Transverse colon (tissue), 4 donors: ENCODE measurements at regions not wholly inside any gene's neighbourhood (a gene's known extent, or its start where the extent isn't known, plus 50 kb on each side); places are given as distances from the start of the nearest gene placed in this dataset.

Experiments
- DNase-seq: peaks from one replicate; pipeline ENCODE4 v3.0.0-alpha.2; 2019
- H3K27ac ChIP-seq, 4 donors: fragments of 200-600 bp; sonication (generic); 2 replicates each; pipeline ENCODE4 v1.5.1; 2016 to 2018; ENCODE audit warnings: inconsistent platforms in 4 of 4
- H3K27me3 ChIP-seq: fragments of 200-600 bp; sonication (generic); 2 replicates; pipeline ENCODE4 v1.5.1; 2017; ENCODE audit warnings: inconsistent platforms
- H3K36me3 ChIP-seq, 4 donors: fragments of 200-600 bp; sonication (generic); 2 replicates each; pipeline ENCODE4 v1.5.1; 2017 to 2019; ENCODE audit warnings: inconsistent platforms in 4 of 4
- H3K4me1 ChIP-seq, 4 donors: fragments of 200-600 bp; sonication (generic); 2 replicates each; pipeline ENCODE4 v1.5.1; 2017 to 2020; ENCODE audit warnings: inconsistent platforms in 4 of 4
- H3K4me3 ChIP-seq, 4 donors: fragments of 200-600 bp; sonication (generic); 1 replicate in 1 of 4; 2 replicates in 3 of 4; pipeline versions ENCODE4 v1.5.1 to v1.6.1; 2017 to 2019; ENCODE audit warnings: inconsistent platforms in 4 of 4
- H3K9me3 ChIP-seq, 2 donors: fragments of 200-600 bp; sonication (generic); 2 replicates each; pipeline ENCODE4 v1.5.1; 2017 to 2019; ENCODE audit warnings: inconsistent platforms in 2 of 2
- EP300 ChIP-seq: sonication (generic); formaldehyde crosslinking; IDR thresholded peaks from one replicate; pipeline ENCODE4 v1.6.1; 2017; ENCODE audit warnings: antibody characterized with exemption, low read depth
- POLR2A ChIP-seq: fragments of 450-650 bp; IDR thresholded peaks from one replicate; pipeline ENCODE4 v1.6.1; 2016; ENCODE audit warnings: antibody characterized with exemption, mild to moderate bottlenecking, moderate library complexity
- POLR2AphosphoS5 ChIP-seq, 3 donors: sonication (generic); formaldehyde crosslinking; IDR thresholded peaks; one replicate each; pipeline ENCODE4 v1.6.1; 2016; ENCODE audit warnings: antibody characterized with exemption in 3 of 3
- WGBS, 2 donors: methylation state at CpG; one replicate each; pipeline ENCODE4 v1.1.5; 2018; ENCODE audit warnings: low coverage in 1 of 2; 5-methylcytosine and 5-hydroxymethylcytosine counted together
- in situ Hi-C, 4 donors: fragments of 200-750 bp; cut with MboI; loops; one replicate each; pipeline versions ENCODE4 v1.15.0 to v1.15.1; 2017; ENCODE audit warnings: low sequenced_read_pairs in 3 of 4, low pct_ligation_motif_present in 1 of 4, low pct_unique_long_range_greater_than_20kb in 1 of 4
- intact Hi-C: fragments of 100-400 bp; cut with DNase I; formaldehyde crosslinking; loops from one replicate; pipeline ENCODE4 v1.15.1; 2023; ENCODE audit warnings: low total_unique reads
- TF ChIP-seq, protein P1 (sequence below), 5 experiments: fragments of 200-600 bp in 3 of 5; fragments of 450-650 bp in 2 of 5; sonication (generic) in 3 of 5; IDR thresholded peaks; 1 replicate in 2 of 5; 2 replicates in 3 of 5; pipeline ENCODE4 v1.5.1; 2016 to 2017; ENCODE audit warnings: antibody characterized with exemption in 5 of 5, inconsistent platforms in 3 of 5, mild to moderate bottlenecking in 2 of 5, moderate library complexity in 1 of 5

GRCh38 chr2:12536976-12537375 is 179.8 kb upstream of the TRIB2 start:
- Histone ChIP-seq H3K27ac (peak overlapping the region; percentile 49 to 65 (median 59)), H3K27me3 (no peaks in the 10 kb centered on the region), H3K36me3 (no peaks in the 10 kb centered on the region), H3K4me1 (peaks cover 0 to 4% (median 0%) of the 10 kb centered on the region in 4 donors), H3K4me3 (no peak overlapping the region), H3K9me3 (no peaks in the 10 kb centered on the region)
- intact Hi-C loops (no loop called here), in situ Hi-C loops (no loop called here)
- no peak for DNase-seq
- 57 to 67% methylated on average over 4 of the region's 4 CpGs for WGBS, 2 donors
- TF ChIP-seq POLR2AphosphoS5 (IDR thresholded peaks at IDR 0.05) = no peak
- TF ChIP-seq POLR2A = no peak
- TF ChIP-seq, protein P1, sequence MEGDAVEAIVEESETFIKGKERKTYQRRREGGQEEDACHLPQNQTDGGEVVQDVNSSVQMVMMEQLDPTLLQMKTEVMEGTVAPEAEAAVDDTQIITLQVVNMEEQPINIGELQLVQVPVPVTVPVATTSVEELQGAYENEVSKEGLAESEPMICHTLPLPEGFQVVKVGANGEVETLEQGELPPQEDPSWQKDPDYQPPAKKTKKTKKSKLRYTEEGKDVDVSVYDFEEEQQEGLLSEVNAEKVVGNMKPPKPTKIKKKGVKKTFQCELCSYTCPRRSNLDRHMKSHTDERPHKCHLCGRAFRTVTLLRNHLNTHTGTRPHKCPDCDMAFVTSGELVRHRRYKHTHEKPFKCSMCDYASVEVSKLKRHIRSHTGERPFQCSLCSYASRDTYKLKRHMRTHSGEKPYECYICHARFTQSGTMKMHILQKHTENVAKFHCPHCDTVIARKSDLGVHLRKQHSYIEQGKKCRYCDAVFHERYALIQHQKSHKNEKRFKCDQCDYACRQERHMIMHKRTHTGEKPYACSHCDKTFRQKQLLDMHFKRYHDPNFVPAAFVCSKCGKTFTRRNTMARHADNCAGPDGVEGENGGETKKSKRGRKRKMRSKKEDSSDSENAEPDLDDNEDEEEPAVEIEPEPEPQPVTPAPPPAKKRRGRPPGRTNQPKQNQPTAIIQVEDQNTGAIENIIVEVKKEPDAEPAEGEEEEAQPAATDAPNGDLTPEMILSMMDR (IDR thresholded peaks at IDR 0.05) = no peak
- TF ChIP-seq EP300 = no peak

GRCh38 chr2:12538138-12538694 is 178.5 kb upstream of the TRIB2 start:
- TF ChIP-seq, protein P1 (IDR thresholded peaks at IDR 0.05) = no peak
- TF ChIP-seq POLR2A (no peak), EP300 (no peak), POLR2AphosphoS5 (IDR thresholded peaks at IDR 0.05) (no peak)
- no peaks in the 10 kb centered on the region for H3K9me3 ChIP-seq
- WGBS, 2 donors = 82 to 86% methylated on average over 3 of the region's 3 CpGs
- peaks cover 0 to 4% (median 0%) of the 10 kb centered on the region in 4 donors for H3K4me1 ChIP-seq
- in situ Hi-C loops (no loop called here), intact Hi-C loops (no loop called here)
- H3K4me3 ChIP-seq = no peak overlapping the region
- DNase-seq = no peak
- peak overlapping the region in 3 of 4 donors; percentile 56 to 65 (median 62) for H3K27ac ChIP-seq
- H3K27me3 ChIP-seq = no peaks in the 10 kb centered on the region
- H3K36me3 ChIP-seq = no peaks in the 10 kb centered on the region

GRCh38 chr2:12539336-12539735 is 177.4 kb upstream of the TRIB2 start:
- H3K4me1 ChIP-seq = peaks cover 0 to 4% (median 0%) of the 10 kb centered on the region in 4 donors
- in situ Hi-C loops = no loop called here
- peak overlapping the region in 3 of 4 donors; percentile 53 to 65 (median 62) for H3K27ac ChIP-seq
- 77 to 78% methylated on average over 9 of the region's 9 CpGs for WGBS, 2 donors
- no peaks in the 10 kb centered on the region for H3K27me3 ChIP-seq
- no peak for DNase-seq
- intact Hi-C loops = no loop called here
- H3K36me3 ChIP-seq = no peaks in the 10 kb centered on the region
- no peak overlapping the region for H3K4me3 ChIP-seq
- TF ChIP-seq, protein P1 (IDR thresholded peaks at IDR 0.05) = no peak
- TF ChIP-seq EP300 = no peak
- TF ChIP-seq POLR2AphosphoS5 (IDR thresholded peaks at IDR 0.05) = no peak
- no peak for TF ChIP-seq POLR2A
- H3K9me3 ChIP-seq = no peaks in the 10 kb centered on the region

DNA sequence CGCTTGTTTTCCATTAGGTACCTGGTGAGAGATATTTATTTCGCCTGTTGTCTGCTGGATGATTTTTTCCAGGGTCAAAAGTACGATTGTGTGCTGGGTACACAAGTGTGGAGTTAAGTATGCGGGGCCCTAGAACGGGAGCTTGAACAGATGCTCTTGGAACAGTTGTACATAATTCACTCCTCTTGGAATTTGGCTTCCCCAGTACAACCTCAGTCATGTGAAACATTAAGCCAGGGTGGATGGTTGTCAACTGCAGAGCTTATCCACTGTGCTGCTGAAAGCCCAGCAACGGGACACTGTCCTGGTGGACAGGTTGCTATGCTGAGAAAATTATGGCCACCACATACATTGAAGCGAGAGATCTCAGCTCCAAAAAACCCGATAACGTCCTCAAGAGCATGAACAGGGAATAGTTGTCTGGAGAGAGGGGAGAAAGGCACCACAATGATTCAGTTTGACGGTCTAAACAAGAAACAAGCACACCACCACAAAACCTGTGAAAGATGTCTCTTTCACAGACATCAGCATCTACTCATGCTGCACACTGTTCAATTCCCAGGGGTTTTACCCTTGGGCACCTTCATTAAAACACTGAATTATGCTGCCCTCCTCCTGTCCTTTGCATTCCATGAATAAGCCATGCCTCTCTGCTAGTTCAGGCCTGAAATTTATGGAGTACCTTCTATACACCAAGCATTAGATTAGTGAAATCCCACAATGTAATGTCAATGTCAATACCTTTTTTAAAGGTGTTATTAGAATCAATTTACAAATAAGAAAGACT is 176.8 kb upstream of the TRIB2 start:
- intact Hi-C loops = no loop called here
- Histone ChIP-seq H3K4me1 (no peaks in the 10 kb centered on the region), H3K27ac (peak overlapping the region in 3 of 4 donors; percentile 53 to 65 (median 62)), H3K27me3 (no peaks in the 10 kb centered on the region), H3K9me3 (no peaks in the 10 kb centered on the region), H3K4me3 (no peak overlapping the region), H3K36me3 (no peaks in the 10 kb centered on the region)
- TF ChIP-seq, protein P1 (IDR thresholded peaks at IDR 0.05) = no peak
- TF ChIP-seq POLR2A (no peak), EP300 (no peak), POLR2AphosphoS5 (IDR thresholded peaks at IDR 0.05) (peak in 2 of 3 donors; percentile 42 to 54)
- in situ Hi-C loops = no loop called here
- WGBS, 2 donors = 72 to 87% methylated on average over 4 to 10 of the region's 10 CpGs
- DNase-seq = no peak
